Endothelial cell (in vitro differentiated cells): ENCODE measurements at regions not wholly inside any gene's neighbourhood (a gene's known extent, or its start where the extent isn't known, plus 50 kb on each side); places are given as distances from the start of the nearest gene placed in this dataset.

Source experiments
- DNase-seq: peaks from one replicate; pipeline ENCODE4 v3.0.0; 2021; ENCODE audit warnings: low spot score
- H3K27ac Mint-ChIP-seq: one replicate; pipeline ENCODE4 v1.8.0; 2021; ENCODE audit warnings: mixed read lengths, inconsistent platforms; ENCODE audit not compliant: unreplicated experiment
- H3K27me3 Mint-ChIP-seq: one replicate; pipeline ENCODE4 v1.8.0; 2021; ENCODE audit warnings: mild to moderate bottlenecking, moderate library complexity, mixed read lengths, inconsistent platforms; ENCODE audit not compliant: unreplicated experiment
- H3K36me3 Mint-ChIP-seq: one replicate; pipeline ENCODE4 v1.8.0; 2021; ENCODE audit warnings: mild to moderate bottlenecking, low read depth, mixed read lengths, inconsistent platforms; ENCODE audit not compliant: unreplicated experiment
- H3K4me1 Mint-ChIP-seq: one replicate; pipeline ENCODE4 v1.8.0; 2021; ENCODE audit warnings: mild to moderate bottlenecking, mixed read lengths, inconsistent platforms; ENCODE audit not compliant: unreplicated experiment
- H3K4me3 Mint-ChIP-seq: one replicate; pipeline ENCODE4 v1.8.0; 2021; ENCODE audit warnings: mild to moderate bottlenecking, mixed read lengths, inconsistent platforms; ENCODE audit not compliant: unreplicated experiment
- H3K9me3 Mint-ChIP-seq: one replicate; pipeline ENCODE4 v1.8.0; 2021; ENCODE audit warnings: mixed read lengths, inconsistent platforms; ENCODE audit not compliant: unreplicated experiment
- TF ChIP-seq, protein P1 (sequence below): fragments of 200-600 bp; sonication (generic); IDR thresholded peaks from one replicate; pipeline ENCODE4 v1.5.0; 2021; ENCODE audit warnings: antibody characterized with exemption; ENCODE audit not compliant: unreplicated experiment

DNA sequence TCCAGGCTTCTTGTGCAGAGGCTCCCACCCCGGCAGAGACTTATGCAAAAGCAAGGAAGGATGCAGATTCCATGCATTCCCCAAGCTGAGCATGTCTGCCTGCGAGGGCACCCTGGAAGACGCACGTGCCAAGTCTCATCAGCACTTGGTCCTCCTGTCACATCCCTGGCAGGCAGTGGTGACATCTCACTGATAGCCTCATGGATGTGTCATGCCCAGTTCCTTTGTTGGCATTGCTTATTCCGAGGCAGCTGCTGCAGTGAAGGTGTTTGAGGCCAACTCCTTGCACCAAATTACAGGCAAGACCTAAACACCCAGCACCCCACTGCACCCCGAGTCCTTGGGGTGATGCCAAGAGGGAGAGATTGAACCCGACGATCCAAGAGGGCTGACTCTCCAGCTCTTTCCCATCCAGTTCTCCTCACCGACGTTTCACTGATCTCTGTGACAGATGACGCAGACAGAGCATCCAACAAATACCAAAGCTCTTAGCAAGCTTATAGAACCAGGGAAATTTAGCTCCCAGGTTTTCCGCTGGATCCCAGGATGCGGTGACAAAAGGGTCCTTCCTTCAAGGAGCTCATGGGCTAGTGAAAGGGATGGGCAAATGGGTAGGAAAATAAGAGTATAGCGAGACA, 611.1 kb downstream of the AJAP1 start:
- Mint-ChIP-seq H3K27me3 (no peaks in the 10 kb centered on the region), H3K36me3 (peaks cover 2% of the 10 kb centered on the region), H3K4me3 (no peak overlapping the region), H3K27ac (no peak overlapping the region), H3K4me1 (peaks cover 9% of the 10 kb centered on the region), H3K9me3 (no peaks in the 10 kb centered on the region)
- DNase-seq = no peak
- TF ChIP-seq, protein P1, sequence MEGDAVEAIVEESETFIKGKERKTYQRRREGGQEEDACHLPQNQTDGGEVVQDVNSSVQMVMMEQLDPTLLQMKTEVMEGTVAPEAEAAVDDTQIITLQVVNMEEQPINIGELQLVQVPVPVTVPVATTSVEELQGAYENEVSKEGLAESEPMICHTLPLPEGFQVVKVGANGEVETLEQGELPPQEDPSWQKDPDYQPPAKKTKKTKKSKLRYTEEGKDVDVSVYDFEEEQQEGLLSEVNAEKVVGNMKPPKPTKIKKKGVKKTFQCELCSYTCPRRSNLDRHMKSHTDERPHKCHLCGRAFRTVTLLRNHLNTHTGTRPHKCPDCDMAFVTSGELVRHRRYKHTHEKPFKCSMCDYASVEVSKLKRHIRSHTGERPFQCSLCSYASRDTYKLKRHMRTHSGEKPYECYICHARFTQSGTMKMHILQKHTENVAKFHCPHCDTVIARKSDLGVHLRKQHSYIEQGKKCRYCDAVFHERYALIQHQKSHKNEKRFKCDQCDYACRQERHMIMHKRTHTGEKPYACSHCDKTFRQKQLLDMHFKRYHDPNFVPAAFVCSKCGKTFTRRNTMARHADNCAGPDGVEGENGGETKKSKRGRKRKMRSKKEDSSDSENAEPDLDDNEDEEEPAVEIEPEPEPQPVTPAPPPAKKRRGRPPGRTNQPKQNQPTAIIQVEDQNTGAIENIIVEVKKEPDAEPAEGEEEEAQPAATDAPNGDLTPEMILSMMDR = no peak

- H3K27me3 Mint-ChIP-seq = no peaks in the 10 kb centered on the region
- H3K4me1 Mint-ChIP-seq = peaks cover 9% of the 10 kb centered on the region
- H3K36me3 Mint-ChIP-seq = peaks cover 6% of the 10 kb centered on the region
- no peaks in the 10 kb centered on the region for H3K9me3 Mint-ChIP-seq
- no peak for DNase-seq
- TF ChIP-seq, protein P1 = no peak
- H3K4me3 Mint-ChIP-seq = no peak overlapping the region
- H3K27ac Mint-ChIP-seq = no peak overlapping the region
These were observed 610.1 kb downstream of the AJAP1 start for GRCh38 chr1:5264476-5264875.

DNA sequence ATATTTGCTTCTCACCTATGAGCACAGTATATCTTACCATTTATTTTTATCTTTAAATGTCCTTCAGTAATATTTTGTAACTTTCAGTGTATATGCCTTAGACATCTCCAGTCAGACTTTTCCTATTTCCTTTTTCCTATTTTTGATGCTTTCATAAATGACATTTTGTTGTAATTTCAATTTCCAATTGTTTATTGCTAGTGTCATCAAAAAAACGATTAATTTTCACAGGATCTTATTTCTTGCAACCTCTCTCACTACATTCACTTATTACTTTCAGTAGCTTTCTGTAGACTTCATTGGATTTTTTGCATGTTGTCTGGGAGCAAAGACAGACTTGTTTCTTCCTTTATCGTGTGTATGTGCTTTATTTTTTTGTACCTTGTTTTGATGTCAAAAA, 602.4 kb downstream of the AJAP1 start:
- Mint-ChIP-seq H3K27me3 (no peaks in the 10 kb centered on the region), H3K4me3 (no peak overlapping the region), H3K4me1 (no peaks in the 10 kb centered on the region), H3K27ac (no peak overlapping the region), H3K36me3 (peaks cover 7% of the 10 kb centered on the region), H3K9me3 (no peaks in the 10 kb centered on the region)
- TF ChIP-seq, protein P1 = no peak
- DNase-seq = no peak

GRCh38 chr1:5254975-5255374, 600.6 kb downstream of the AJAP1 start:
- TF ChIP-seq, protein P1 = no peak
- Mint-ChIP-seq H3K9me3 (no peaks in the 10 kb centered on the region), H3K27me3 (no peaks in the 10 kb centered on the region), H3K27ac (no peak overlapping the region), H3K4me3 (no peak overlapping the region), H3K36me3 (peaks cover 3% of the 10 kb centered on the region), H3K4me1 (no peaks in the 10 kb centered on the region)
- no peak for DNase-seq

- H3K27me3 Mint-ChIP-seq = peaks cover 2% of the 10 kb centered on the region
- no peaks in the 10 kb centered on the region for H3K9me3 Mint-ChIP-seq
- H3K27ac Mint-ChIP-seq = no peak overlapping the region
- TF ChIP-seq, protein P1 = no peak
- no peaks in the 10 kb centered on the region for H3K36me3 Mint-ChIP-seq
- DNase-seq = no peak
- H3K4me3 Mint-ChIP-seq = no peak overlapping the region
- H3K4me1 Mint-ChIP-seq = no peaks in the 10 kb centered on the region
These were observed 599.8 kb downstream of the AJAP1 start for GRCh38 chr1:5254131-5254725.
